Colonic mucosa (tissue), 4 donors: ENCODE measurements at regions not wholly inside any gene's neighbourhood (a gene's known extent, or its start where the extent isn't known, plus 50 kb on each side); places are given as distances from the start of the nearest gene placed in this dataset.

Experiments
- DNase-seq: peaks from one replicate; pipeline ENCODE4 v3.0.0-alpha.2; 2020
- H3K27ac ChIP-seq: fragments of 200-600 bp; one replicate; pipeline ENCODE4 v1.8.0; 2021
- H3K27me3 ChIP-seq: fragments of 200-600 bp; one replicate; pipeline ENCODE4 v1.8.0; 2021
- H3K36me3 ChIP-seq: fragments of 200-600 bp; one replicate; pipeline ENCODE4 v1.8.0; 2021
- H3K4me1 ChIP-seq: fragments of 200-600 bp; one replicate; pipeline ENCODE4 v1.8.0; 2021; ENCODE audit warnings: mild to moderate bottlenecking
- H3K4me3 ChIP-seq: fragments of 200-600 bp; one replicate; pipeline ENCODE4 v1.8.0; 2021
- H3K9ac ChIP-seq, 2 donors: one replicate each; pipeline ENCODE4 v1.7.0; 2013; ENCODE audit warnings: control low read depth in 2 of 2, low read depth in 2 of 2, low read length in 2 of 2
- H3K9me3 ChIP-seq: fragments of 200-600 bp; one replicate; pipeline ENCODE4 v1.8.0; 2021
- intact Hi-C: fragments of 100-400 bp; cut with DNase I; formaldehyde crosslinking; loops from one replicate; pipeline ENCODE4 v1.14.1; 2022
- TF ChIP-seq, protein P1 (sequence below): fragments of 200-600 bp; IDR thresholded peaks from one replicate; pipeline ENCODE4 v1.8.0; 2022; ENCODE audit warnings: antibody characterized with exemption, mild to moderate bottlenecking
- donor health status: healthy.
- donor health status: DM: no; HTN: no; CAD: no.
- donor health status: DM: no; HTN: no; CAD: no.

GRCh38 chr1:168845140-168845539, 116.1 kb upstream of the DPT start:
- no peaks in the 10 kb centered on the region for H3K4me1 ChIP-seq
- H3K27ac ChIP-seq: peak overlapping the region; percentile 57
- H3K9me3 ChIP-seq: no peaks in the 10 kb centered on the region
- TF ChIP-seq, protein P1, sequence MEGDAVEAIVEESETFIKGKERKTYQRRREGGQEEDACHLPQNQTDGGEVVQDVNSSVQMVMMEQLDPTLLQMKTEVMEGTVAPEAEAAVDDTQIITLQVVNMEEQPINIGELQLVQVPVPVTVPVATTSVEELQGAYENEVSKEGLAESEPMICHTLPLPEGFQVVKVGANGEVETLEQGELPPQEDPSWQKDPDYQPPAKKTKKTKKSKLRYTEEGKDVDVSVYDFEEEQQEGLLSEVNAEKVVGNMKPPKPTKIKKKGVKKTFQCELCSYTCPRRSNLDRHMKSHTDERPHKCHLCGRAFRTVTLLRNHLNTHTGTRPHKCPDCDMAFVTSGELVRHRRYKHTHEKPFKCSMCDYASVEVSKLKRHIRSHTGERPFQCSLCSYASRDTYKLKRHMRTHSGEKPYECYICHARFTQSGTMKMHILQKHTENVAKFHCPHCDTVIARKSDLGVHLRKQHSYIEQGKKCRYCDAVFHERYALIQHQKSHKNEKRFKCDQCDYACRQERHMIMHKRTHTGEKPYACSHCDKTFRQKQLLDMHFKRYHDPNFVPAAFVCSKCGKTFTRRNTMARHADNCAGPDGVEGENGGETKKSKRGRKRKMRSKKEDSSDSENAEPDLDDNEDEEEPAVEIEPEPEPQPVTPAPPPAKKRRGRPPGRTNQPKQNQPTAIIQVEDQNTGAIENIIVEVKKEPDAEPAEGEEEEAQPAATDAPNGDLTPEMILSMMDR: no peak
- intact Hi-C loops: no loop called here
- H3K27me3 ChIP-seq: no peaks in the 10 kb centered on the region
- DNase-seq: peak; percentile 45
- H3K36me3 ChIP-seq: no peaks in the 10 kb centered on the region
- no peak overlapping the region for H3K4me3 ChIP-seq
- H3K9ac ChIP-seq: no peak overlapping the region

DNA sequence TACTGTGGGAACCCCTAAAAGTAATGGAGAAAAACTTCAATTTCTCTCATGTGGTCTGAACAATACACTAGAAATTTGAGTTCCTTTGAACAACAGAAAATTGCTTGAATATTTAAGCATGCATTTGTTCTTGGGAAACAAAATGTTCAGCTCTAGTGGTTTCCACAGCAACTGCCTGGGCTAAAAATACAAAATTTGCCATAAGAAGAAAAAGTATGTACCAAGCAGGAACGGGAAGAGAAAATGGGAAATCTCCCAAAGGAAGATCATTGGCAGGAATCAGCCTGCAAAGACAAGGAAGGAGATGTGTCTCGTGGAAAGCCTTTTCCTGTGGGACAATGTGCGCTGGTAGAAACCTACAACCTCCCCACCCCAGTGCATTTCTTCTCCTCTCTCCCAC, 119.0 kb upstream of the DPT start:
- Histone ChIP-seq H3K36me3 (no peaks in the 10 kb centered on the region), H3K9ac (no peak overlapping the region), H3K9me3 (no peaks in the 10 kb centered on the region), H3K4me1 (no peaks in the 10 kb centered on the region), H3K4me3 (no peak overlapping the region), H3K27me3 (no peaks in the 10 kb centered on the region), H3K27ac (no peak overlapping the region)
- intact Hi-C loops: no loop called here
- TF ChIP-seq, protein P1: no peak
- DNase-seq: no peak

DNA sequence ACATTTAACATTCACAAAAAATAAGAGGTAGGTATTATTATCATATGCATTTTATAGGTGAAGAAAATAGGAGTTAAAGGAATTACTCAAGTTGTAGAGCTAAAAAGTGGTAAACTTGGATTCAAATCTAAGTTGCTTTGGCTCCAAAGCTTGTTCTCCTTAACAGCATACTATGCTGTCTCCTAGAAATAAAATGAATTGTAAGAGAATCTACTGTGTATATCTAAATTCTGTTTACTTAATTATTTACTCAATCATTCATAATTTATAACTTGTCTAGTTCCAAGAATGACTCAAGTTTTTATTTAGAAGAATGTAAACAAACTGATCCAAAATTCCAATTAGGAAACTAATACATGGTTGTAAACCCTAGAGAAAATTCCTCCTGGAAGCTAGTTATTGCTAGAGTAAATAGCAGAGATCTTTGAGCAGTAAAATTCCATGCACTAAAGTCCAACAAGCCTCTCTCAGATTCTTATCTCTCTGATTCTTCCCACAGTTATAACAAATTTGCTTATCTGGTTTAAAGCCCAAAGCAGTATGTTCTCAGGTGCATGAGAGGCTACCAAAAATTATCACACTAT, 132.5 kb upstream of the DPT start:
- no peak for DNase-seq
- no peak overlapping the region for H3K9ac ChIP-seq
- H3K4me1 ChIP-seq: no peaks in the 10 kb centered on the region
- H3K27me3 ChIP-seq: no peaks in the 10 kb centered on the region
- H3K9me3 ChIP-seq: no peaks in the 10 kb centered on the region
- H3K36me3 ChIP-seq: no peaks in the 10 kb centered on the region
- H3K27ac ChIP-seq: no peak overlapping the region
- H3K4me3 ChIP-seq: no peak overlapping the region
- TF ChIP-seq, protein P1: no peak
- intact Hi-C loops: no loop called here

DNA sequence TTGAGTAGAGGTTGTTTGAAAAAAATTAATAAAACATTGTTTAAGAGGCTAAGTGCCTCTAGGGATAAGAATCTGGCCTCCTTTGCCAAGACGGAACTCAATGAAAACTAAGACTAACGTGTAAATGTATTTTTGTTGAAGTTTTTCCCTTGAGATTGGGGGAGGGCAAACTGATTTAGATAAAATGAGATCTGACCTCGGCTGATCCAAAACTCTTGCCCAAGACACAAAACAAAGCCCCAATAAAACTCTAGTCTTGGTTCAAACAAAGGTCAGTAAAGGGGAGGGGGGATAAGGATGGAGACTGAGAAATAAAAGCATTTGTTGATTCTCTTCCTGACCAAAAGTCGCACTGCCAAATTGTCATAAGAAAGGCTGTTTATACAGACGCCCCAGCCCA, 134.8 kb upstream of the DPT start:
- Histone ChIP-seq H3K27me3 (no peaks in the 10 kb centered on the region), H3K9me3 (no peaks in the 10 kb centered on the region), H3K4me1 (no peaks in the 10 kb centered on the region), H3K9ac (no peak overlapping the region), H3K27ac (no peak overlapping the region), H3K36me3 (no peaks in the 10 kb centered on the region), H3K4me3 (no peak overlapping the region)
- intact Hi-C loops: no loop called here
- DNase-seq: no peak
- TF ChIP-seq, protein P1: no peak

- Histone ChIP-seq H3K9ac (no peak overlapping the region), H3K27me3 (no peaks in the 10 kb centered on the region), H3K4me3 (no peak overlapping the region), H3K27ac (no peak overlapping the region), H3K4me1 (no peaks in the 10 kb centered on the region), H3K9me3 (no peaks in the 10 kb centered on the region), H3K36me3 (no peaks in the 10 kb centered on the region)
- TF ChIP-seq, protein P1: no peak
- no peak for DNase-seq
- intact Hi-C loops: no loop called here
These were observed 135.3 kb upstream of the DPT start for GRCh38 chr1:168864266-168864665.
